Adrenal gland (tissue), 9 donors: ENCODE measurements at regions not wholly inside any gene's neighbourhood (a gene's known extent, or its start where the extent isn't known, plus 50 kb on each side); places are given as distances from the start of the nearest gene placed in this dataset.

Source experiments
- DNase-seq, 7 donors: peaks; one replicate each; pipeline ENCODE4 v3.0.0-alpha.2; 2019 to 2020
- H3K27ac ChIP-seq, 5 donors: fragments of 200-600 bp; sonication (generic) in 4 of 5; 1 replicate in 3 of 5; 2 replicates in 2 of 5; pipeline versions ENCODE4 v1.5.1 to v1.8.0; 2016 to 2020; ENCODE audit warnings: mild to moderate bottlenecking in 1 of 5
- H3K27me3 ChIP-seq: fragments of 200-600 bp; 2 replicates; pipeline ENCODE4 v1.8.0; 2021
- H3K36me3 ChIP-seq, 2 donors: fragments of 200-600 bp; replicated peaks in 1 of 2; 1 replicate in 1 of 2; 2 replicates in 1 of 2; pipeline versions ENCODE4 v1.5.1 to v1.8.0; 2018 to 2022
- H3K4me1 ChIP-seq, 2 donors: fragments of 200-600 bp; replicated peaks in 1 of 2; 1 replicate in 1 of 2; 2 replicates in 1 of 2; pipeline versions ENCODE4 v1.5.1 to v1.8.0; 2018 to 2021
- H3K4me3 ChIP-seq, 4 donors: fragments of 200-600 bp; sonication (generic) in 3 of 4; one replicate each; pipeline ENCODE4 v1.5.1; 2016 to 2018
- H3K9me3 ChIP-seq, 3 donors: fragments of 200-600 bp; sonication (generic) in 1 of 3; replicated peaks in 1 of 3; 1 replicate in 2 of 3; 2 replicates in 1 of 3; pipeline versions ENCODE4 v1.5.1 to v1.8.0; 2016 to 2021
- CTCF ChIP-seq, 6 experiments: fragments of 450-650 bp in 4 of 6; fragments of 200-600 bp in 2 of 6; sonication (generic) in 1 of 6; IDR thresholded peaks; 1 replicate in 5 of 6; 2 replicates in 1 of 6; pipeline versions ENCODE4 v1.5.1 to v1.8.0; 2016 to 2021; ENCODE audit warnings: antibody characterized with exemption in 6 of 6, mild to moderate bottlenecking in 2 of 6, moderate library complexity in 1 of 6
- POLR2A ChIP-seq, 2 donors: fragments of 450-650 bp; IDR thresholded peaks; one replicate each; pipeline ENCODE4 v1.6.1; 2017; ENCODE audit warnings: antibody characterized with exemption in 2 of 2, mild to moderate bottlenecking in 2 of 2, moderate library complexity in 1 of 2
- WGBS, 4 donors: extraction: QIAGEN DNeasy Blood & Tissue Kit in 2 of 4; methylation state at CpG; one replicate each; pipeline versions ENCODE4 v1.1.5 to v1.1.7; 2013 to 2017; 5-methylcytosine and 5-hydroxymethylcytosine counted together
- intact Hi-C, 2 donors: fragments of 100-400 bp; cut with DNase I; formaldehyde crosslinking; loops; one replicate each; pipeline versions ENCODE4 v1.14.1 to v1.15.0; 2022 to 2023
- donor health status: healthy with polysubstance abuse.
- donor health status: Bipolar disorder and iron deficiency.
- donor health status: DM: yes; HTN: yes; CAD: no.
- donor health status: DM: no; HTN: no; CAD: no.
- donor health status: DM: no; HTN: no; CAD: no.

GRCh38 chr5:56545016-56545415, 270.3 kb upstream of the MAP3K1 start:
- intact Hi-C loops: no loop called here
- Histone ChIP-seq H3K27ac (no peak overlapping the region), H3K4me1 (no peaks in the 10 kb centered on the region), H3K4me3 (no peak overlapping the region), H3K9me3 (no peaks in the 10 kb centered on the region), H3K36me3 (no peaks in the 10 kb centered on the region), H3K27me3 (no peaks in the 10 kb centered on the region)
- no peak for DNase-seq
- 79 to 82% (median 81%) methylated on average over 7 of the region's 7 CpGs for WGBS, 4 donors
- no peak for TF ChIP-seq POLR2A (IDR thresholded peaks at IDR 0.05)
- TF ChIP-seq CTCF (IDR thresholded peaks at IDR 0.05): no peak

GRCh38 chr5:56543441-56544388, 271.6 kb upstream of the MAP3K1 start:
- no peaks in the 10 kb centered on the region for H3K4me1 ChIP-seq
- H3K27ac ChIP-seq: no peak overlapping the region
- intact Hi-C loops: no loop called here
- no peak overlapping the region for H3K4me3 ChIP-seq
- no peaks in the 10 kb centered on the region for H3K27me3 ChIP-seq
- TF ChIP-seq CTCF (IDR thresholded peaks at IDR 0.05) (no peak), POLR2A (IDR thresholded peaks at IDR 0.05) (no peak)
- no peak for DNase-seq
- no peaks in the 10 kb centered on the region for H3K36me3 ChIP-seq
- H3K9me3 ChIP-seq: no peaks in the 10 kb centered on the region
- WGBS, 4 donors: 86 to 94% (median 94%) methylated on average over 6 of the region's 6 CpGs

GRCh38 chr5:56540266-56540665, 275.1 kb upstream of the MAP3K1 start:
- intact Hi-C loops: no loop called here
- DNase-seq: no peak
- H3K4me3 ChIP-seq: no peak overlapping the region
- H3K36me3 ChIP-seq: no peaks in the 10 kb centered on the region
- 85 to 95% (median 87%) methylated on average over 4 of the region's 4 CpGs for WGBS, 4 donors
- no peak for TF ChIP-seq POLR2A (IDR thresholded peaks at IDR 0.05)
- TF ChIP-seq CTCF (IDR thresholded peaks at IDR 0.05): no peak
- H3K27me3 ChIP-seq: no peaks in the 10 kb centered on the region
- H3K9me3 ChIP-seq: no peaks in the 10 kb centered on the region
- no peaks in the 10 kb centered on the region for H3K4me1 ChIP-seq
- H3K27ac ChIP-seq: no peak overlapping the region

DNA sequence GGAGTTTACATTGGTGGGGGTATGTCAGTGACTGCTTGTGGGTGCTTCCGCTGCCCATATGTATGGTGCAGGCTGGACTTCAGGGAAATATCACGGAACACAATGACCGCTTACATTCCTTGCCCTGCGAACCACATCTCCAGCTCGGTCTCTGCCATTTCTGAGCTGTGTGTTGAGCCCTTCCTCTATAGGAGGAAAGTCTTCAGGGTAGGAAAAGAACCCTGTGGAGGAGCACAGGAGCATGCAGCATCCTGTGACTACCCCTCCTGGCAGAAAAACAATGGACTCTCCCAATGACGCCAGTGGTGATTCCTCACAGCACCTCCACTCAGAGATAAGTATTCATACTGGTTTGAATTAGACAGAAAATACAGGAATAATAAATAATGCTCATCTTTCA, 276.8 kb upstream of the MAP3K1 start:
- Histone ChIP-seq H3K4me3 (no peak overlapping the region), H3K27me3 (no peaks in the 10 kb centered on the region), H3K9me3 (no peaks in the 10 kb centered on the region), H3K36me3 (no peaks in the 10 kb centered on the region), H3K4me1 (no peaks in the 10 kb centered on the region), H3K27ac (no peak overlapping the region)
- no peak for DNase-seq
- 96 to 98% (median 97%) methylated on average over 6 of the region's 6 CpGs for WGBS, 4 donors
- intact Hi-C loops: no loop called here
- no peak for TF ChIP-seq POLR2A (IDR thresholded peaks at IDR 0.05)
- TF ChIP-seq CTCF (IDR thresholded peaks at IDR 0.05): no peak
